Adipocyte (in vitro differentiated cells): ENCODE measurements at regions not wholly inside any gene's neighbourhood (a gene's known extent, or its start where the extent isn't known, plus 50 kb on each side); places are given as distances from the start of the nearest gene placed in this dataset.

Experiments used
- DNase-seq: peaks from one replicate; pipeline ENCODE4 v3.0.0-alpha.2; 2015; ENCODE audit warnings: low read depth
- H3K27me3 ChIP-seq: replicated peaks from 2 replicates; pipeline ENCODE4 v1.7.0; 2013; ENCODE audit warnings: mild to moderate bottlenecking, low read length, moderate library complexity; ENCODE audit not compliant: control insufficient read depth, insufficient read depth
- H3K36me3 ChIP-seq: 2 replicates; pipeline ENCODE4 v1.7.0; 2013; ENCODE audit warnings: low read length, mild to moderate bottlenecking, moderate library complexity; ENCODE audit not compliant: control insufficient read depth, insufficient read depth, severe bottlenecking
- H3K4me1 ChIP-seq: 2 replicates; pipeline ENCODE4 v1.7.0; 2013; ENCODE audit warnings: mild to moderate bottlenecking, low read length, moderate library complexity; ENCODE audit not compliant: control insufficient read depth, insufficient read depth
- H3K4me3 ChIP-seq: 2 replicates; pipeline ENCODE4 v1.7.0; 2013; ENCODE audit warnings: mild to moderate bottlenecking, low read length, moderate library complexity
- H3K9ac ChIP-seq: 2 replicates; pipeline ENCODE4 v1.7.0; 2013; ENCODE audit warnings: mild to moderate bottlenecking, low read length, moderate library complexity
- H3K9me3 ChIP-seq: 2 replicates; pipeline ENCODE4 v1.7.0; 2013; ENCODE audit warnings: mild to moderate bottlenecking, low read length, moderate library complexity; ENCODE audit not compliant: control insufficient read depth

DNA sequence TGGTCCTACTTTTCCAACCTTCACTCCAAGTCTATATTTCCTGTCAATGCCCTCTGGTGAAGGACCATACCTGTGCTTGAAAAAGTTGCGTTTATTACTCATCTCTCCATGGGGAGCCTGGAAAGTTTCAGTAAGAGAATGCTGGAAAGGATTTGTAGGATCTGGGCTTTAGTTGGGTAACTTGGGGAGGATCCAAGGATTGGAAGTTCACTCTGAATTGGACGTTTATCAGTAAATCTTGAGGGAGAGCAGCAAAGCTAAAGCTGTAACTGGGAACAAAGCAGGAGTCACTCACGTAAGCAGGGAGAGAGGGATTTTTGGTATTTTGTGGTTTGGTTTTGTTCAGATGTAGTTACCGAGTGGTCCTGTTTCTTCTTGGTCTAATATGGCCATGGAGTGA is 51.4 kb upstream of the NPVF start:
- Histone ChIP-seq H3K4me1 (no peaks in the 10 kb centered on the region), H3K4me3 (no peak overlapping the region), H3K36me3 (no peaks in the 10 kb centered on the region), H3K9ac (no peak overlapping the region), H3K27me3 (peaks cover 5% of the 10 kb centered on the region), H3K9me3 (no peaks in the 10 kb centered on the region)
- no peak for DNase-seq

- Histone ChIP-seq H3K36me3 (no peaks in the 10 kb centered on the region), H3K9ac (no peak overlapping the region), H3K27me3 (peaks cover 5% of the 10 kb centered on the region), H3K4me3 (no peak overlapping the region), H3K9me3 (no peaks in the 10 kb centered on the region), H3K4me1 (no peaks in the 10 kb centered on the region)
- DNase-seq, result no peak
These were observed 51.9 kb upstream of the NPVF start for GRCh38 chr7:25280181-25280580.

GRCh38 chr7:25282194-25282593 is 53.9 kb upstream of the NPVF start:
- Histone ChIP-seq H3K9me3 (no peaks in the 10 kb centered on the region), H3K9ac (no peak overlapping the region), H3K4me3 (no peak overlapping the region), H3K4me1 (no peaks in the 10 kb centered on the region), H3K36me3 (no peaks in the 10 kb centered on the region), H3K27me3 (peaks cover 5% of the 10 kb centered on the region)
- no peak for DNase-seq

DNA sequence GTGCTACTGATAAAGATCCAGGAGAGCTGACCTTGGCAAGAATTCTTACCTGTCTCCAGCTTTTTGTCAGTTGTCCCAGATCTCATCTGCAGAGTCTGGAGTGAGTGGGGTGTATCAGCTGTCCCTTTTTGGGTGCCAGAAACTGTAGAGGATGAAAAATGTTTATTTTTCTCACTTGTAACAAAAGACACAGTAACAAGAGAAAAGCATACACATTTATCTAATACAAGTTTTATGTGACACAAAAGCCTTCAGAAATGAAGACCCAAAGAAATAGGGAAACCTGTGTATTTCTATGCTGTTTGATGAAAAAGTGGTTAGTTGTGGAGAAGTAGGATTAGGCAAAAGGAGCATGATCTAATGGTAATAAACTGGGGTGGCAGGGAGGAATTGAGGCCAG is 58.5 kb upstream of the NPVF start:
- H3K9ac ChIP-seq, result no peak overlapping the region
- DNase-seq, result no peak
- H3K27me3 ChIP-seq, result peaks cover 5% of the 10 kb centered on the region
- H3K9me3 ChIP-seq, result no peaks in the 10 kb centered on the region
- H3K4me1 ChIP-seq, result no peaks in the 10 kb centered on the region
- no peaks in the 10 kb centered on the region for H3K36me3 ChIP-seq
- no peak overlapping the region for H3K4me3 ChIP-seq

DNA sequence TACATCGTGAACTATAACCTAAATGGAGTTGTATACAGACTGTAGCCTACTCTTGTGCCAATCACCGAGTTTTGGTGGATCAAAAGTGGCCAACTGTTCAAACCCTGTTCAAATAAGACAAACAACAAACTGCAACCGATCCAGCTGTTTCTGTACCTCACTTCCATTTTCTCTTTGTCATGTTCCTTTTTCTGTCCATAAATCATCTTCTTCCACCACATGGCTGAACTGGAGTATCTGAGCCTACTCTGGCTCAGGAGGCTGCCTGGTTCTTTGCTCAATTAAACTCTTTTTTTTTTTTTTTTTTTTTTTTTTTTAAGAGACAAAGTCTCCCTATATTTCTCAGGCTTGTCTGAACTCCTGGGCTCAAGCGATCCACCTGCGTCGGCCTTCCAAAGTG is 59.0 kb upstream of the NPVF start:
- H3K9ac ChIP-seq, result no peak overlapping the region
- H3K4me3 ChIP-seq, result no peak overlapping the region
- H3K27me3 ChIP-seq, result peaks cover 5% of the 10 kb centered on the region
- no peaks in the 10 kb centered on the region for H3K36me3 ChIP-seq
- no peaks in the 10 kb centered on the region for H3K4me1 ChIP-seq
- no peaks in the 10 kb centered on the region for H3K9me3 ChIP-seq
- no peak for DNase-seq

GRCh38 chr7:25288556-25289307 is 60.4 kb upstream of the NPVF start:
- peaks cover 5% of the 10 kb centered on the region for H3K27me3 ChIP-seq
- H3K4me1 ChIP-seq, result no peaks in the 10 kb centered on the region
- no peaks in the 10 kb centered on the region for H3K36me3 ChIP-seq
- no peak for DNase-seq
- no peak overlapping the region for H3K4me3 ChIP-seq
- no peaks in the 10 kb centered on the region for H3K9me3 ChIP-seq
- H3K9ac ChIP-seq, result no peak overlapping the region

DNA sequence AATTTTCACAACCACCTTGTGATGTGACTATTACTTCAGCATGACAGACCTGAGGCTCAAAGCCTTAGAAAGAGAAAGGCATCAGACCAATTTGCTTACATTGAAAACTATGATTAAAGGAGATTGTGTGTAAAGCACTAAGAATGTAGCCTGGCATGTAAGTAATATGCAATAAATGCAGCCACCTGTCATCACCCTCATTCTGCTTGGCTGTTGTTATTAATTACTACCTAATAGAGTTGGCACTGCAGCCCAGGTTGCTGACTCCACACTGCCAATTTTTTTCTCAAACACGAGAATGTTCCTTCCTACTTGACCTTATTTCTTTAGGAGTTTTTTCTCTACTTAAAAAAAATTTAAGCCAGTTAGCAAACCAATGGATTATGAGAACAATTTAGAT is 61.2 kb upstream of the NPVF start:
- H3K27me3 ChIP-seq, result no peaks in the 10 kb centered on the region
- no peak for DNase-seq

GRCh38 chr7:25294624-25295023 is 66.3 kb upstream of the NPVF start:
- H3K4me3 ChIP-seq, result no peak overlapping the region
- no peaks in the 10 kb centered on the region for H3K4me1 ChIP-seq
- H3K36me3 ChIP-seq, result no peaks in the 10 kb centered on the region
- H3K9me3 ChIP-seq, result no peaks in the 10 kb centered on the region
- DNase-seq, result no peak
- no peaks in the 10 kb centered on the region for H3K27me3 ChIP-seq
- no peak overlapping the region for H3K9ac ChIP-seq

More for the DNA sequence above, 61.2 kb upstream of the NPVF start:
- Histone ChIP-seq H3K4me3 (no peak overlapping the region), H3K4me1 (no peaks in the 10 kb centered on the region), H3K36me3 (no peaks in the 10 kb centered on the region), H3K9me3 (no peaks in the 10 kb centered on the region), H3K9ac (no peak overlapping the region)

- Histone ChIP-seq H3K9ac (no peak overlapping the region), H3K4me1 (no peaks in the 10 kb centered on the region), H3K4me3 (no peak overlapping the region), H3K36me3 (no peaks in the 10 kb centered on the region), H3K27me3 (no peaks in the 10 kb centered on the region), H3K9me3 (no peaks in the 10 kb centered on the region)
- no peak for DNase-seq
These were observed 67.1 kb upstream of the NPVF start for GRCh38 chr7:25295387-25295786.

GRCh38 chr7:25296086-25296485 is 67.8 kb upstream of the NPVF start:
- Histone ChIP-seq H3K9ac (no peak overlapping the region), H3K36me3 (no peaks in the 10 kb centered on the region), H3K4me1 (no peaks in the 10 kb centered on the region), H3K27me3 (no peaks in the 10 kb centered on the region), H3K4me3 (no peak overlapping the region), H3K9me3 (no peaks in the 10 kb centered on the region)
- no peak for DNase-seq

GRCh38 chr7:25297278-25297677 is 69.0 kb upstream of the NPVF start:
- no peak overlapping the region for H3K4me3 ChIP-seq
- H3K4me1 ChIP-seq, result no peaks in the 10 kb centered on the region
- H3K36me3 ChIP-seq, result no peaks in the 10 kb centered on the region
- H3K9ac ChIP-seq, result no peak overlapping the region
- H3K9me3 ChIP-seq, result no peaks in the 10 kb centered on the region
- no peak for DNase-seq
- H3K27me3 ChIP-seq, result no peaks in the 10 kb centered on the region
